Glutamatergic neuron (in vitro differentiated cells): ENCODE measurements at regions not wholly inside any gene's neighbourhood (a gene's known extent, or its start where the extent isn't known, plus 50 kb on each side); places are given as distances from the start of the nearest gene placed in this dataset.

Experiments used
- DNase-seq: peaks from one replicate; pipeline ENCODE4 v3.0.0; 2022
- H3K27ac Mint-ChIP-seq: one replicate; pipeline ENCODE4 v1.8.0; 2020; ENCODE audit warnings: mild to moderate bottlenecking, mixed read lengths, inconsistent platforms; ENCODE audit not compliant: unreplicated experiment
- H3K27me3 Mint-ChIP-seq: one replicate; pipeline ENCODE4 v1.8.0; 2020; ENCODE audit warnings: mild to moderate bottlenecking, moderate library complexity, mixed read lengths, inconsistent platforms; ENCODE audit not compliant: unreplicated experiment
- H3K36me3 Mint-ChIP-seq: one replicate; pipeline ENCODE4 v1.8.0; 2020; ENCODE audit warnings: mild to moderate bottlenecking, mixed read lengths, inconsistent platforms; ENCODE audit not compliant: unreplicated experiment
- H3K4me1 Mint-ChIP-seq: one replicate; pipeline ENCODE4 v1.8.0; 2020; ENCODE audit warnings: mild to moderate bottlenecking, low read depth, mixed read lengths, inconsistent platforms; ENCODE audit not compliant: unreplicated experiment
- H3K4me3 Mint-ChIP-seq: one replicate; pipeline ENCODE4 v1.8.0; 2020; ENCODE audit warnings: mild to moderate bottlenecking, mixed read lengths, inconsistent platforms; ENCODE audit not compliant: unreplicated experiment
- H3K9me3 Mint-ChIP-seq: one replicate; pipeline ENCODE4 v1.8.0; 2020; ENCODE audit warnings: mild to moderate bottlenecking, moderate library complexity, mixed read lengths, inconsistent platforms; ENCODE audit not compliant: unreplicated experiment
- TF ChIP-seq, protein P1 (sequence below): fragments of 200-600 bp; sonication (generic); IDR thresholded peaks from one replicate; pipeline ENCODE4 v1.5.0; 2021; ENCODE audit not compliant: partially characterized antibody, unreplicated experiment

DNA sequence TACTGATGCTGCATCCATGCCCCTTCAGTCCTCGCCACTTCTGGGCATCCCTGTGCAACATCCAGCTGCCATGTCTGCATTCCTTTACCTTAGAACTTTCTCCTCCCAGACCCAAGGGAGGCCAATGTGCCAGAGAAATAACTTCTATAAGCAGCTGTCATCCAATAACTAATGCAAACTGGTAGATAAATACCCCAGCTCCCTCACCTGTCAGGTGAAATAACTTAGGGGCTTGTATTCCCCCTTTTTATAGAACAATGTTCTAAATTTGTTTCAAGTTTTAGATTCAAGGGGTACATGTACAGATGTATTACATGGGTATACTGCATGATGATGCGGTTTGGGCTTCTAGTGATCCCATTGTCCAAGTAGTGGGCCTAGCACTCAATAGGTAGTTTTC lies 880.1 kb downstream of the UQCRFS1 start:
- TF ChIP-seq, protein P1, sequence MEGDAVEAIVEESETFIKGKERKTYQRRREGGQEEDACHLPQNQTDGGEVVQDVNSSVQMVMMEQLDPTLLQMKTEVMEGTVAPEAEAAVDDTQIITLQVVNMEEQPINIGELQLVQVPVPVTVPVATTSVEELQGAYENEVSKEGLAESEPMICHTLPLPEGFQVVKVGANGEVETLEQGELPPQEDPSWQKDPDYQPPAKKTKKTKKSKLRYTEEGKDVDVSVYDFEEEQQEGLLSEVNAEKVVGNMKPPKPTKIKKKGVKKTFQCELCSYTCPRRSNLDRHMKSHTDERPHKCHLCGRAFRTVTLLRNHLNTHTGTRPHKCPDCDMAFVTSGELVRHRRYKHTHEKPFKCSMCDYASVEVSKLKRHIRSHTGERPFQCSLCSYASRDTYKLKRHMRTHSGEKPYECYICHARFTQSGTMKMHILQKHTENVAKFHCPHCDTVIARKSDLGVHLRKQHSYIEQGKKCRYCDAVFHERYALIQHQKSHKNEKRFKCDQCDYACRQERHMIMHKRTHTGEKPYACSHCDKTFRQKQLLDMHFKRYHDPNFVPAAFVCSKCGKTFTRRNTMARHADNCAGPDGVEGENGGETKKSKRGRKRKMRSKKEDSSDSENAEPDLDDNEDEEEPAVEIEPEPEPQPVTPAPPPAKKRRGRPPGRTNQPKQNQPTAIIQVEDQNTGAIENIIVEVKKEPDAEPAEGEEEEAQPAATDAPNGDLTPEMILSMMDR, result no peak
- H3K4me1 Mint-ChIP-seq, result no peaks in the 10 kb centered on the region
- no peaks in the 10 kb centered on the region for H3K27me3 Mint-ChIP-seq
- no peaks in the 10 kb centered on the region for H3K36me3 Mint-ChIP-seq
- no peak overlapping the region for H3K27ac Mint-ChIP-seq
- H3K4me3 Mint-ChIP-seq, result no peak overlapping the region
- DNase-seq, result no peak
- H3K9me3 Mint-ChIP-seq, result no peaks in the 10 kb centered on the region

DNA sequence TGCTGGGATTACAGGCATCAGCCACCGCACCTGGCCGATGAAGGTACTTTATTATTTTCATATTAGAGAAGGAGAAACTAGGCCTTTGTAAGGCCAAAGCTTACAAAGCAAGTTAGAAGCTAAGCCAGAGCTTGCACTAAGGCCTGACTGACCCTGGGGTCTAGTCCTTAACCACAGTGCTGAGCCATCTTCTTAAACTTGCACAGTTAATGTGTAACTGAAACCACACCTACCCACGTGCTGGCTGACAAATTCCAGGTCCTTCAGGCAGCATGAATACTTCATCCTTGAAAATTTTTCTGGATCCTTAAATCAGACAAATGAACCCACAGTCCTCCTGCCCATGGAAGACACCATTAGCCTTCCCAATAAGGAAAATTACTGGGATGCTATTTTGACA lies 880.6 kb downstream of the UQCRFS1 start:
- DNase-seq, result no peak
- H3K27ac Mint-ChIP-seq, result no peak overlapping the region
- no peak overlapping the region for H3K4me3 Mint-ChIP-seq
- no peaks in the 10 kb centered on the region for H3K9me3 Mint-ChIP-seq
- H3K4me1 Mint-ChIP-seq, result no peaks in the 10 kb centered on the region
- TF ChIP-seq, protein P1, result no peak
- H3K27me3 Mint-ChIP-seq, result no peaks in the 10 kb centered on the region
- no peaks in the 10 kb centered on the region for H3K36me3 Mint-ChIP-seq

DNA sequence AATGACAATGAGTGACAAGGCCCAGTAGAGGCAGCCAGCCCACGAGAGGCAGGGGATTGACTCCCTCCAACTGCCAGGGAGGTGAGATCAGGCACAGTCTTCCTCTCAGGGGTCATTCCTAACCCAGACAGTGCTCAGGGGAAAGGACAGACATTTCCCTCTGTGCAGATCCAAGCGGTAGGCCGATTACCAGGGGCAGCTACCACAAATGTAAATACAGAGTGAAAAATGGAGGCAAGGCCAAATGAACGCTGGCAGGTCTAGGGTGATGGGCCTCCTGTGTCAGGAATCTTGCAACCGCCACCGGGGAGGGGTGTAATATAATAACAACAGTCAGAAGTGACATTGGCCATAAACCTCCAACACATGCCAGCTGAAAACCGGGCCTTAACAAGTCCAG lies 881.4 kb downstream of the UQCRFS1 start:
- TF ChIP-seq, protein P1, result no peak
- Mint-ChIP-seq H3K36me3 (no peaks in the 10 kb centered on the region), H3K27me3 (no peaks in the 10 kb centered on the region), H3K27ac (no peak overlapping the region), H3K4me1 (no peaks in the 10 kb centered on the region), H3K9me3 (no peaks in the 10 kb centered on the region), H3K4me3 (no peak overlapping the region)
- DNase-seq, result no peak

DNA sequence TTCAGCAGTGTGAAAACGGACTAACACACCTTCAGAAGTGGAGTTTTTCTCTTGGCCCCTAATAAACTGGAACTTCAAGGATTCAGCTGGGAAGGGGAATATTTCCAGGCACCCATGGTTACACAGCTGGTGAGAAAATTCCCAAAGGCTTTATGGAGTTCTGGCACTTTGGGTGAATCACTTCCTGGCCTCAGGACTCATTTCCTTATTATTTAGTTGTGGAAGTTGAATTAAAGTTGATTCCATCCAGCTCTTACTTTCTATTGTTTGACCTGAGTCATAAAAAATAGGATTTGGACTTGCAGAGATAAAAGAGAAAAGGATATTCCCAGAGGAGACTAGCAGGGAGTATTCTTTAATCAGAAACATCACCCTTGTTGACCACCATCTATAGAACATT lies 882.1 kb downstream of the UQCRFS1 start:
- TF ChIP-seq, protein P1, result no peak
- no peaks in the 10 kb centered on the region for H3K36me3 Mint-ChIP-seq
- H3K9me3 Mint-ChIP-seq, result no peaks in the 10 kb centered on the region
- no peaks in the 10 kb centered on the region for H3K27me3 Mint-ChIP-seq
- no peak for DNase-seq
- no peak overlapping the region for H3K4me3 Mint-ChIP-seq
- H3K27ac Mint-ChIP-seq, result no peak overlapping the region
- no peaks in the 10 kb centered on the region for H3K4me1 Mint-ChIP-seq

DNA sequence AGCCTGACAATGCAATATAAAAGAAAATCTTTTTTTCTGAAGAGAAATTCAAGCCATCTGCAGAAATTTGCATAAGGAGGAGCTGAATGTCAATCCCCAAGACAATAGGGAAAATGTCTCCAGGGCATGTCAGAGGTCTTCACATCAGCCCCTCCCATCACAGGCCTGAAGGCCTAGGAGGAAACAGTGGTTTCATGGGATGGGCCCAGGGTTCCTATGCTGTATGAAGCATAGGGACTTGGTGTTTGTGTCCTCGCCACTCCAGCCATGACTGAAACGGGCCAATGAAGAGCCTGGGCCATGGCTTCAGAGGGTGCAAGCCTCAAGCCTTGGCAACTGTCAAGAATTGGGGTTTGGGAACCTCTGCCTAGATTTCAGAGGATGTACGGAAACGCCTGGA lies 883.5 kb downstream of the UQCRFS1 start:
- Mint-ChIP-seq H3K4me3 (no peak overlapping the region), H3K9me3 (no peaks in the 10 kb centered on the region), H3K27ac (no peak overlapping the region), H3K36me3 (no peaks in the 10 kb centered on the region), H3K4me1 (no peaks in the 10 kb centered on the region), H3K27me3 (no peaks in the 10 kb centered on the region)
- no peak for DNase-seq
- TF ChIP-seq, protein P1, result no peak
